Left ventricle myocardium inferior (tissue), 1 donor: ENCODE measurements at regions not wholly inside any gene's neighbourhood (a gene's known extent, or its start where the extent isn't known, plus 50 kb on each side); places are given as distances from the start of the nearest gene placed in this dataset.

Experiments used
- DNase-seq: peaks from one replicate; pipeline ENCODE4 v3.0.0-alpha.2; 2020
- H3K27ac ChIP-seq: fragments of 200-600 bp; replicated peaks from 2 replicates; pipeline ENCODE4 v1.8.0; 2021
- H3K27me3 ChIP-seq: fragments of 200-600 bp; 2 replicates; pipeline ENCODE4 v1.8.0; 2021; ENCODE audit warnings: low read depth
- H3K36me3 ChIP-seq: fragments of 200-600 bp; 2 replicates; pipeline ENCODE4 v1.8.0; 2021
- H3K4me1 ChIP-seq: fragments of 200-600 bp; 2 replicates; pipeline ENCODE4 v1.8.0; 2021
- H3K4me3 ChIP-seq: fragments of 200-600 bp; 2 replicates; pipeline ENCODE4 v1.8.0; 2021; ENCODE audit warnings: mild to moderate bottlenecking, moderate library complexity
- H3K9me3 ChIP-seq: fragments of 200-600 bp; replicated peaks from 2 replicates; pipeline ENCODE4 v1.8.0; 2021
- intact Hi-C: fragments of 100-400 bp; cut with micrococcal nuclease; formaldehyde crosslinking; loops from one replicate; pipeline ENCODE4 v1.11.0; 2022
- TF ChIP-seq, protein P1 (sequence below): fragments of 200-600 bp; IDR thresholded peaks from 2 replicates; pipeline ENCODE4 v1.8.0; 2021; ENCODE audit warnings: antibody characterized with exemption, mild to moderate bottlenecking, borderline replicate concordance
- donor health status: DM: no; HTN: yes; CAD: no; lungs with severe emphysema.

DNA sequence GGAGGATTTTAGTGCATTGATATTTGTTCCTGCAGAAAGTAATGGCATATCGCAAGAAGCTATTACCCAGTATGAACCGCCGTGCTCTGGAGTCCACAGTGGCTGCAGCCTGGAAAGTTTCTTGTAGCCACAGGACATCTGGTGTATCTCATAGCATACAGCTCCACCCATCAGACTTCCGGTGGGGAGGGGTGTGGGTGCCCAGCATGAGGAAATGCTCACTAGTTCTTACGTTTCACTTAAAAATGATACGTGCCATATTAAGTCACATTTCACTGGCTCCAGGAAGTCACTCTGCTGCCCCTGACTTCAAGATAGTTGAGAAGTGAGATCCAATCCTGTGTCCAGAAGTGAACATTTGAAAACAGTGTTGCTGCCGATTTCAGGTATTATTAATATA lies 990.4 kb downstream of the GBE1 start:
- intact Hi-C loops, result no loop called here
- TF ChIP-seq, protein P1, sequence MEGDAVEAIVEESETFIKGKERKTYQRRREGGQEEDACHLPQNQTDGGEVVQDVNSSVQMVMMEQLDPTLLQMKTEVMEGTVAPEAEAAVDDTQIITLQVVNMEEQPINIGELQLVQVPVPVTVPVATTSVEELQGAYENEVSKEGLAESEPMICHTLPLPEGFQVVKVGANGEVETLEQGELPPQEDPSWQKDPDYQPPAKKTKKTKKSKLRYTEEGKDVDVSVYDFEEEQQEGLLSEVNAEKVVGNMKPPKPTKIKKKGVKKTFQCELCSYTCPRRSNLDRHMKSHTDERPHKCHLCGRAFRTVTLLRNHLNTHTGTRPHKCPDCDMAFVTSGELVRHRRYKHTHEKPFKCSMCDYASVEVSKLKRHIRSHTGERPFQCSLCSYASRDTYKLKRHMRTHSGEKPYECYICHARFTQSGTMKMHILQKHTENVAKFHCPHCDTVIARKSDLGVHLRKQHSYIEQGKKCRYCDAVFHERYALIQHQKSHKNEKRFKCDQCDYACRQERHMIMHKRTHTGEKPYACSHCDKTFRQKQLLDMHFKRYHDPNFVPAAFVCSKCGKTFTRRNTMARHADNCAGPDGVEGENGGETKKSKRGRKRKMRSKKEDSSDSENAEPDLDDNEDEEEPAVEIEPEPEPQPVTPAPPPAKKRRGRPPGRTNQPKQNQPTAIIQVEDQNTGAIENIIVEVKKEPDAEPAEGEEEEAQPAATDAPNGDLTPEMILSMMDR, result no peak
- Histone ChIP-seq H3K9me3 (peaks cover 12% of the 10 kb centered on the region), H3K27me3 (no peaks in the 10 kb centered on the region), H3K4me3 (peak overlapping the region; percentile 11), H3K4me1 (no peaks in the 10 kb centered on the region), H3K36me3 (no peaks in the 10 kb centered on the region), H3K27ac (no peak overlapping the region)
- DNase-seq, result no peak

DNA sequence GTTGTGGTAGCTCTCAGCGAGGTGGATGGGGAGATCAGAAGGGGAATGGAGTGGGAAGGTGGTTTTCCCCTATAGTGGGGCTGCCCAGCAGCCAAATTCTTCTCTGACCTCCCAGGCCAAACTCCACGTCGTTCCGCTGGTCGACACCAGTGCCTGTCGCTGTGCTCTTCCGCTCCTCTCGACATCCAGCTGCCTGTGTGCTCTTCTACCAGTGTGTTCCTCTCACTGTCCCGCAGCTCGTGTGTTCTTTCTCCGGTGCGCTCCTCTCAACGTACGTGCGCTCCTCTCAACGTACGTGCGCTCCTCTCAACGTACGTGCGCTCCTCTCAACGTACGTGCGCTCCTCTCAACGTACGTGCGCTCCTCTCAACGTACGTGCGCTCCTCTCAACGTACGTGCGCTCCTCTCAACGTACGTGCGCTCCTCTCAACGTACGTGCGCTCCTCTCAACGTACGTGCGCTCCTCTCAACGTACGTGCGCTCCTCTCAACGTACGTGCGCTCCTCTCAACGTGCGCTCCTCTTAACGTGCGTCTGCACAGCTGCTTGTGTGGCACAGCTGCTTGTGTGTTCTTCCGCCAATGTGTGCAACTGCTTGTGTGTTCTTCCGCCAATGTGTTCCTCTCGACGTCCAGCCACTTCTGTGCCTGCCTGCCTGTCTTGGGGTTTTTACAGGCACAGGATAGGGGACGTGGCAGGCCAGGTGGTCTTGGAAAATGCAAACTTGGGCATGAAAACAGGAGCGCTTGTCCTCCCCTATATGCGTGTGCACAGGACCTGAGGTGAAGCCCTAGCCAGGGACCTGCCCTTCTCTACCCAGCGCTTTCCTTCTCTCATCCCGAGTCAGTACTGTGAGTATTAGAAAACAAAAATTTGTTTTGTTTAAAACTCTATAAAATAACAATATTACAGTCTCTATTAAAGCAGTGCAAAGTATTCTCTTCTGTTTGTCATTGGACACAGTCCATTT lies 991.1 kb downstream of the GBE1 start:
- Histone ChIP-seq H3K27me3 (no peaks in the 10 kb centered on the region), H3K36me3 (no peaks in the 10 kb centered on the region), H3K4me1 (no peaks in the 10 kb centered on the region), H3K4me3 (peak overlapping the region; percentile 20), H3K9me3 (peaks cover 12% of the 10 kb centered on the region), H3K27ac (no peak overlapping the region)
- intact Hi-C loops, result no loop called here
- TF ChIP-seq, protein P1, result no peak
- no peak for DNase-seq

DNA sequence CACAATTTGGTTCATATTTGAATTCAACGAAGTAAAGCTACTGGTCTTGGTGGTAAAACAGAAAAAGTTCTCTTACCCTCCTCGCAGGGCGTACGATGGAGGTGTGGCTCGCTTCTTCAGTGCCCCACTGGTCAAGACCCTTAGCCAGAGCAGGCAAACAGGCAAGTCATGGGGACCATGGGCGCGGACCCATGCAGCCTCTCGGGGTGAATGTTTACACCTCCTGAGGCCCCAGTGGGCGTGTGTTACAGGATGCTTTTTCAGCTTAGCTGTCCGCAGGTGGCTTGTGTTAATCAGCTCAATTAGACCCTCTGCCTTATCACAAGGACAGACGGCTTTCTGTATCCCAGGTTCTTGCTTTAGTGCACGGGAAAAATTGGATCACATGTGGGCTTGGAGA lies 991.8 kb downstream of the GBE1 start:
- intact Hi-C loops, result no loop called here
- H3K4me1 ChIP-seq, result no peaks in the 10 kb centered on the region
- H3K36me3 ChIP-seq, result no peaks in the 10 kb centered on the region
- no peaks in the 10 kb centered on the region for H3K27me3 ChIP-seq
- DNase-seq, result no peak
- TF ChIP-seq, protein P1, result no peak
- peak overlapping the region; percentile 20 for H3K4me3 ChIP-seq
- H3K27ac ChIP-seq, result no peak overlapping the region
- peaks cover 5% of the 10 kb centered on the region for H3K9me3 ChIP-seq

DNA sequence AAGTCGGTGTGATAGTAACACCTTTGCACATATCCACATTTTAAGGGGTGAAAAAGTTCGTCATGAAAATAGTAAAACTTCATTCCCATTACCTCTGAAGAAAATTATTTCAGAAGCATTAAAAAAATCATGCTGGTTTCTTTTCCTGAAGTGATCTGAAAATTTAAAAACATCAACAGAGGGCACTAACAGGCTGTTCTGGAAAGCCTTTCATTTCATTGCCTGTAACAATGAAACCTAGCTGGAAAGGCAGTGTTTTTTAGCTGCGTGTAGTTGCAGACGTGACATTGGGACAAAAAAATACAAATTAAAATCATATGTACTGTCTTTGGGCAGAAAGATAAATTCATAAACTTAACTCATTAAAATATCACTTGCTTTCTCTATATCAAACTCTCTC lies 993.8 kb downstream of the GBE1 start:
- TF ChIP-seq, protein P1, result no peak
- DNase-seq, result no peak
- H3K4me1 ChIP-seq, result no peaks in the 10 kb centered on the region

DNA sequence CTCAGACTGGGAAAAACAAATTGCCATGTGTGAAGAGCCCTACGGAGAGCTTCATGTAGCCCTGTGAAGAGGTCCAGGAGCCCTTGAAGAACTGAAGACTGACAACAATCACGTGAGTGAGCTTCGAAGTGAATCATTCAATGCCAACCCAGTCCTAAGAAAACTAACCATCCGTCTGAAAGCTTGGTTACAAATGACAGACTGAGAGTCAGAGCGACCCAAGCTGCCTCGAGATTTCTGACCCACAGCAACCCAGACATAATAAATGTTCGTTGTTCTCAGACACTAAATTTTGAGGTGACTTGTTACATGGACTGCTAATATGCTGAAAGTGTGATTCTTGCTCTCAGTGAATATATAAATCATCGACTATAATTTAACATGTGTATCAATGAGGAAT lies 987.2 kb upstream of the ROBO1 start:
- TF ChIP-seq, protein P1, result no peak
- Histone ChIP-seq H3K4me1 (no peaks in the 10 kb centered on the region), H3K36me3 (no peaks in the 10 kb centered on the region), H3K9me3 (no peaks in the 10 kb centered on the region), H3K27me3 (no peaks in the 10 kb centered on the region), H3K27ac (no peak overlapping the region), H3K4me3 (no peak overlapping the region)
- DNase-seq, result no peak
- intact Hi-C loops, result no loop called here

More for the DNA sequence above, 993.8 kb downstream of the GBE1 start:
- Histone ChIP-seq H3K9me3 (peaks cover 12% of the 10 kb centered on the region), H3K36me3 (no peaks in the 10 kb centered on the region), H3K4me3 (no peak overlapping the region), H3K27ac (no peak overlapping the region), H3K27me3 (no peaks in the 10 kb centered on the region)
- intact Hi-C loops, result no loop called here
